IgD-negative memory B cell (primary cell): ENCODE measurements at regions not wholly inside any gene's neighbourhood (a gene's known extent, or its start where the extent isn't known, plus 50 kb on each side); places are given as distances from the start of the nearest gene placed in this dataset.

Experiments used
- H3K27ac Mint-ChIP-seq, 3 donors: one replicate each; pipeline ENCODE4 v1.8.0; 2020 to 2022; ENCODE audit warnings: mild to moderate bottlenecking in 3 of 3, mixed read lengths in 3 of 3, moderate library complexity in 1 of 3
- H3K27me3 Mint-ChIP-seq: one replicate; pipeline ENCODE4 v1.8.0; 2021; ENCODE audit warnings: mixed read lengths
- H3K36me3 Mint-ChIP-seq: one replicate; pipeline ENCODE4 v1.8.0; 2020; ENCODE audit warnings: mild to moderate bottlenecking, mixed read lengths
- H3K4me1 Mint-ChIP-seq, 3 donors: one replicate each; pipeline ENCODE4 v1.8.0; 2020 to 2022; ENCODE audit warnings: mixed read lengths in 3 of 3, mild to moderate bottlenecking in 1 of 3
- H3K4me3 Mint-ChIP-seq, 4 donors: one replicate each; pipeline ENCODE4 v1.8.0; 2020 to 2022; ENCODE audit warnings: mild to moderate bottlenecking in 4 of 4, mixed read lengths in 4 of 4, moderate library complexity in 3 of 4
- H3K9me3 Mint-ChIP-seq, 3 donors: one replicate each; pipeline ENCODE4 v1.8.0; 2020 to 2021; ENCODE audit warnings: mixed read lengths in 3 of 3, mild to moderate bottlenecking in 1 of 3

DNA sequence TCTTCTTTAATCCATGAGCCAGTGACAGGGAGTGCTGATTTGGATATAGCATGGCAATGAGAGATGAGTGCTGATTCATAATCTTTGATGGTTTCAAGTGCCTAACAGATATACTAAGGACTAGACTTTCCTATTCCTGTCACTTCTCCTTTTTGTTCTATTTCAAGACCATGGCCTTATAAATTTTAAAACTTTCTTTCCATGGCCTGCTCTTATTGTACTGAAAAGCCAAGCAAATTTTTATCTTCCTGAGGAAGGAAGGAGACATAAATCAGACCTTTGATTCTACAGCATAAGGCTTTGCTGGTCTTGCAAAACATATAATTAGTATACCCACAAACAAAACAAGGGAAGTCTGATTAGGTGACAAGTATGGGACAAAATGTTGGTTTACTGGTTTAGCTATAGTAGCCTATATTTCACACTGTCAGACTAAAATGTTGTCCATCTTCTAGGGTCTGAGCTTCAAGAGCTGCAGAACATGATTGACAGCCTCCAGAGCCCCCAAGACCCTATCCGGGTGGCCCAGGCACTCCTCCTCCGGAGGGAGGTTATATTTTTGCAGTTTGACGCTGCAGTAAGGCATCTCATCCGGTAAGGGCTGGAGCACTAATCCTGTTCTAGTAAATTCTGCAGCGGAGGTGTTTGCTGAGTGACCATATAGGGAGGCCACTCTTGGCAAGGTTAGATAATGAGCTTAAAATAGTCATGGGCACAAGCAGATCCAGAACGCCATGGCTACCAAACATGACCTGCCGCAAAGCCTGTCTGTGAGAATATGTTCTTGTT is 82.3 kb downstream of the CD164 start:
- no peak overlapping the region for H3K27ac Mint-ChIP-seq
- no peaks in the 10 kb centered on the region for H3K36me3 Mint-ChIP-seq
- peaks cover 1% of the 10 kb centered on the region for H3K27me3 Mint-ChIP-seq
- H3K4me1 Mint-ChIP-seq = peaks cover 10 to 18% (median 18%) of the 10 kb centered on the region in 3 donors
- H3K4me3 Mint-ChIP-seq = no peak overlapping the region
- H3K9me3 Mint-ChIP-seq = no peaks in the 10 kb centered on the region

DNA sequence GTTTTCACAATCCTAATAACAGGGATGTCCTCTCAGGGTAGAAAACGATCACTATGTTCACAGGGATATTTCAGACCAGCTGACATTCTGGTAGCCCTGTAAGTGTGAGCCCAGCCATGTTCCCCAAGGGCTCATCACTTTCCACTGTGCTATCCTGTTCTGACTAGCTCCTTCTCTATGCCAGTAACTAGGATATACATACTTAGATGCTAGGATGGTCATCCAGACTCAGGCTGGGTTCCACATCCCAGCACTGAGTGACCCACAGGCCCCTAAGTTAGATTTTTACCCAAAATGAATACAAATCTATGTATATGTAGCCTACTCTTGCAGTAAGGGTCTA is 83.0 kb downstream of the CD164 start:
- Mint-ChIP-seq H3K4me3 (no peak overlapping the region), H3K36me3 (no peaks in the 10 kb centered on the region), H3K27ac (no peak overlapping the region), H3K27me3 (peaks cover 1% of the 10 kb centered on the region), H3K4me1 (peaks cover 3 to 11% (median 10%) of the 10 kb centered on the region in 3 donors), H3K9me3 (no peaks in the 10 kb centered on the region)

DNA sequence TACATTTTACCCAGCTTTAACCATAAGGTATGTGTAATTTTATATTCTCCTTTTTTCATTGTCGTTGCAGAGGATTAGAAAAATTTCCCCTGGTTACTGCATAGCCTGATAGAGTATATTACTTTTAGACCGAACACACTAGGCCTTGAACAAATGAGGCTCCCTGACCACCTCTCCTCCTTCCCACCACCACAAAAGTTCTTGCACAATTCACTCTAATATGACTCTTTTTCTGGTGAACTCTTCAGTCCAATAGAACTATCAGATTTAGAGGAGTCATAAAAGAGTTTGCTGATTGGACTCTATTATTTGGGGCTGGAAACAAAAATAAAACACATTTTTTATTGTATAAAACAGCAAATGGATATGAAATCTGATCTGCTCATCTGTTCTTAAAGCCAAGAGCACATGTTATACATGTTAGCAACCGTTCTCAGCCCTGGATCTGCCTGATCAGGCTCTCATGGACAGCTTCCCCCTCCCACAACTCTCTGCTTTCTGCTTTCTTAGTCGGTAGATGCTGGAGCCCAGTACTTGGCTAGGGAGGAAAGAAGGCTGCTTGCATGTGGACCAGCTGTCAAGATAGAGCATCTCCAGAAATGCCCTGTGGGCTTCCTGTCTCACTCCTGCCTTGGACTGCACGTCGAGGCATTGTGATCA is 83.5 kb downstream of the CD164 start:
- H3K4me1 Mint-ChIP-seq = peaks cover 2 to 6% (median 6%) of the 10 kb centered on the region in 3 donors
- H3K36me3 Mint-ChIP-seq = no peaks in the 10 kb centered on the region
- H3K4me3 Mint-ChIP-seq = no peak overlapping the region
- no peaks in the 10 kb centered on the region for H3K9me3 Mint-ChIP-seq
- no peak overlapping the region for H3K27ac Mint-ChIP-seq
- H3K27me3 Mint-ChIP-seq = peaks cover 1% of the 10 kb centered on the region

DNA sequence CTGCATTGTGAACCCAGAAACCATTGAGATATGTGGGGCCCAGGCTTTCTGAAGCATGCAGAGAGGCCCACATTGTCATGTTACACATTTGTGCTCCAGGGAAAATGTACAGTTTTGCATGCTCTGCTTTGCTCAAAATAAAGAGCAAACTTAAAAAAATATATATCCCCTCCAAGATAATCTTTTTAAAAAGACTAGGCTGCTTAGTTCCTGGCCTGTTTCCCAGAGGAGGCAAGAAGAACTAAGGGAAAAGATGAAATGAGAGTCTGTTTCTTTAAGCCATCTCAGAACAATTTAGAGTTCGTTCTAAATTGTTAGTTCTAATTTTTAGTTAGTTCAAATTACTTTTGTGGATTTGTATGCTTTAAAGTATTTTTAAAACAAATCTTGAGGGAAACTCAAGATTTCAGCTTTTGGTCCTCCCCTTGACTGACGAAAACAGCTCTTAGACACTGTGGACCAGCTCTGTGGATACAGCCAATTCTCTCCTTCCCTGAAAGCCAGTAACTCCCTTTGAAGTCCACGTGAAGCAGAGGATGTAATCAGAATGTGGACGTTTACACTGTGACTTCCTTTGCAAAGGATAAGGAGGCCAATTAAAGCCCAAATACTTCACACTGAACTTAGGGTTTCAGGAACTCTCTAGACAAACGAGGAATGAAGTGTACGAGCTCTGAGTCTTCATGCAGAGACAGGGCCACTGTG is 84.7 kb downstream of the CD164 start:
- H3K27ac Mint-ChIP-seq = no peak overlapping the region
- peaks cover 1% of the 10 kb centered on the region for H3K27me3 Mint-ChIP-seq
- no peaks in the 10 kb centered on the region for H3K36me3 Mint-ChIP-seq
- H3K4me3 Mint-ChIP-seq = no peak overlapping the region
- no peaks in the 10 kb centered on the region for H3K9me3 Mint-ChIP-seq
- H3K4me1 Mint-ChIP-seq = peaks cover 0 to 6% (median 2%) of the 10 kb centered on the region in 3 donors

DNA sequence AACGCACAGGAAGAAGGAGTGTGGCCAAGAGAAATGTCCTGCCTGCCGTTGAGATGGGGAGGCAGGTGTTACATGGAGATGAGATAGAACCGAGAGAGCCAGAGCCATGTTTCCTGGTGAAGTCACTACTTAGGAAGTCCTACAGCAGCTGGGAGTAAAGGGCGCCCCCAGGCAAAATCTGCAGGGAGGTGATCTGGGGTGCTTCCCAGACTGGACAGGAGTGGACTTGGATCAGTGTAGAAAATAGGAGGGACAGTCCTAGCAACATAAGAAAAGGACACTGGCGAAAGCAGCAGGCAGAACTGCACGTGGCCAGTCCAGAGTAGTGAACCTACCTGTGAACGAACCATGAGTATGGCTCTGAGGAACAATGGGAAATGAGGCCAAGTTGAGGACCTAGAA is 85.3 kb downstream of the CD164 start:
- H3K27ac Mint-ChIP-seq = no peak overlapping the region

DNA sequence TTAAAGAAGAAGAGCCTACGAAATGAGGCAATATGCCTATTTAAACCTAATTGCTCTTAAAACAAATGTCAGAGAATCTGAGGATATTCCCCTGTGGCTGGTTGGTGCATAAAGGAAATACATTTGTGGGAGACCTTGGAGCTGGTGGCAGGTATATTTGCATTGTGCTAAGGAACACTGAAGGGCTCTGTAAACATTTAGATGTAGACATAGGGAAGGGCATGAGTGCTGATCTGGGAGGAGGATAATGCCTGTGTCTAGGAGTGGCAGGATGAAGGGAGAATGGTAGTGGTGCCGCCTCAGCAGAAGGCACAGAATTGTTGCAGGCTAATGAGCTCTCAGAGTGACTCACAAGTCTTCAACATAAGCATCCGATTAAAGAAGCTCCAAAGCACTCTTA is 85.8 kb downstream of the CD164 start:
- Mint-ChIP-seq H3K27ac (no peak overlapping the region), H3K27me3 (peaks cover 4% of the 10 kb centered on the region), H3K4me1 (peaks cover 0 to 6% (median 2%) of the 10 kb centered on the region in 3 donors), H3K9me3 (no peaks in the 10 kb centered on the region), H3K36me3 (no peaks in the 10 kb centered on the region), H3K4me3 (no peak overlapping the region)

More for the DNA sequence above, 85.3 kb downstream of the CD164 start:
- H3K36me3 Mint-ChIP-seq = no peaks in the 10 kb centered on the region
- peaks cover 0 to 6% (median 2%) of the 10 kb centered on the region in 3 donors for H3K4me1 Mint-ChIP-seq
- peaks cover 1% of the 10 kb centered on the region for H3K27me3 Mint-ChIP-seq
- no peak overlapping the region for H3K4me3 Mint-ChIP-seq
- no peaks in the 10 kb centered on the region for H3K9me3 Mint-ChIP-seq

DNA sequence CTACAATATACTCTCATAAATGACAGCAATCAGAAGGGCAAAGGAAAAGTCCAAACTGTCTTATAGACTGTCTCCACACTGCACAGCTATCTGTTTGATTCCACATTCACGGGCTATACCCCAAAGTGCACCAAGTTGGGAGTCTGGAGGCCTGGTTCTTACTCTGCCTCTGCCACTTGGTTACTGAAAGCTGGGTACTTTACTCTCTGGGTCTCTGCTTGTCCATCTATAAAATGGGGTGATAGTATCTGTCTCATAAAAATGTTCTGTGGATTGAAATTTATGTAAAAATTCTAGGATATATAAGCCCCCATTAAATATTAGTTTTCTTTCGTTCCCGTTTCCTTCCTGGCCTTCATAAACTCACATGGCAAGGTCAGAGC is 86.5 kb downstream of the CD164 start:
- H3K9me3 Mint-ChIP-seq = no peaks in the 10 kb centered on the region
- peaks cover 4% of the 10 kb centered on the region for H3K27me3 Mint-ChIP-seq
- H3K4me3 Mint-ChIP-seq = no peak overlapping the region
- H3K4me1 Mint-ChIP-seq = peaks cover 0 to 6% (median 2%) of the 10 kb centered on the region in 3 donors
- no peaks in the 10 kb centered on the region for H3K36me3 Mint-ChIP-seq
- H3K27ac Mint-ChIP-seq = no peak overlapping the region

DNA sequence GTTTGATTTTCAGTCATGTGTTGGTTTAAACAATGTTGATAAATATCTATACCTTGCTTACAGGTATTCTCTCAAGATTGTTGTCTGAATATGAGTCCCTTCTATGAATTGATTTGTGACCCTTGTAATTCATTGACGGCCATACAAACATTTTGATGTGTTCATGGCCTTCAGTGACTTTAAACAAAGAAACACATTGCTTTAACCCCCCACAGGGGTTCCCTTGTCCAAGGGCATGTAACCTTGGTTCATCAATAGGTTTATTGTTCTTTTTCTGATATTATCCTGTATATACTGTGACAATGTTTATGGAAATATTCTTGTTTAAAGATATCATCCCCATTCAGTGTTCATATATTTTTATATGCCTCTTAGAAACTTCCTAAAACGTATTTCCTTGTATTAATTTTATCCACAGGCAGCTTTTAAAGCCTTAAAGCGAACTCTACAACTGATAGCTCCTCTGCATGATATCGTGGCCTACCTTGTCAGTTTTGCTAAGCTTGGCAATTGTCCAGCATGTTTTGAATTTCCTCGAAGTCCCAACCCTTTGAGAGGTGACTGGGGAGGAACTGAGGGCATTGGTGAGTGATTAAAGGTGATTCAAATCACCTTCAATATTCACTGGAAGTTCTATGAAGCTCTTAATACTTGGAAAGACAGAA is 87.0 kb downstream of the CD164 start:
- H3K27me3 Mint-ChIP-seq = peaks cover 4% of the 10 kb centered on the region
- H3K36me3 Mint-ChIP-seq = no peaks in the 10 kb centered on the region
- H3K4me3 Mint-ChIP-seq = no peak overlapping the region
- peaks cover 0 to 6% (median 2%) of the 10 kb centered on the region in 3 donors for H3K4me1 Mint-ChIP-seq
- no peak overlapping the region for H3K27ac Mint-ChIP-seq
- H3K9me3 Mint-ChIP-seq = no peaks in the 10 kb centered on the region

DNA sequence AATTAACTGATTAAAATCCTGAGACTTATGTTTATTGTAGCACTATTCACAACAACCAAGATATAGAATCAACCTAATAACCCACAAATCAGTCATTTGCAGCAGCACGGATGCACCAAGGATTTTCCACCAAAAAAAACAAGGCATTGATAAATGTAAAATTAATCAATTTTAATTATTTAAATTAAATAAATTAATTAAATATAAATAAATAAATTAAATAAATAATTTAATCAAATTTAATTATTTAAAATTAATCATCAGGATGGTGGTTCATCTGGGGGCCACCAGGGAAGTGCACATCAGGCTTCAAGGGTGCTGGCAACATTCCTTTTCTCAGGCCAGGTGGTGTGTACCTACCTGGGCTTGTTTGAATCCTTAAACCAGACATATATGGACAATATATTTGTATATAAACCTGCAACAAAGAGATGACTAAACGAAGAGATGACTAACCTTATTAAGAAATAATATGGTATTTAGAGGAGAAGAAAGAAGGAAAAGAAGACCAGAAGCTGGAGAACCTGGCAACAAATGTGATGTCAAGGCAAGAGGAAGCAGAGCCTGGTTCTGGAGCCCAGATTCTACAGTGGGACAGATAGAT is 89.2 kb downstream of the CD164 start:
- no peak overlapping the region for H3K27ac Mint-ChIP-seq
- peaks cover 4% of the 10 kb centered on the region for H3K27me3 Mint-ChIP-seq
- peaks cover 2% of the 10 kb centered on the region for H3K36me3 Mint-ChIP-seq
- no peaks in the 10 kb centered on the region for H3K9me3 Mint-ChIP-seq
- no peaks in the 10 kb centered on the region for H3K4me1 Mint-ChIP-seq
- H3K4me3 Mint-ChIP-seq = no peak overlapping the region

DNA sequence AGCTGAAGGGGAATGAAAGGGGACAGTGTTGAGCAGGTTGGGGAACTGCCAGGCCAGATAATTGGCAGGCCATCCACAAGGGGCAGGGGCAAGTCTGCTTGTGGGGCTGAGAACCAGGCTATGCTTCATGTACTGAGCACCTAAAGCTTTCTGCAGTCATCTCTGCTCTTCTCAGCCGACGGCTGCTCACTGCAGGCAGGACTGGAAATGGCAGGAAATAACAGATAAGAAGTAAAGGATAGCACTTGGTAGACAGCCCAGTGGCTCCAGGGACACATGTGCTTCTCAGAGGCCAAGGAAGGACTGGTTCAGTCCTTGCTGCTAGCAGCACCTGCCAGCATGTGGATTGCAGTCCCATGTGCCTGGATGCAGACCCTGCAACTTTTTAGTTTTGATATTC is 89.8 kb downstream of the CD164 start:
- no peak overlapping the region for H3K27ac Mint-ChIP-seq
- peaks cover 3% of the 10 kb centered on the region for H3K27me3 Mint-ChIP-seq

DNA sequence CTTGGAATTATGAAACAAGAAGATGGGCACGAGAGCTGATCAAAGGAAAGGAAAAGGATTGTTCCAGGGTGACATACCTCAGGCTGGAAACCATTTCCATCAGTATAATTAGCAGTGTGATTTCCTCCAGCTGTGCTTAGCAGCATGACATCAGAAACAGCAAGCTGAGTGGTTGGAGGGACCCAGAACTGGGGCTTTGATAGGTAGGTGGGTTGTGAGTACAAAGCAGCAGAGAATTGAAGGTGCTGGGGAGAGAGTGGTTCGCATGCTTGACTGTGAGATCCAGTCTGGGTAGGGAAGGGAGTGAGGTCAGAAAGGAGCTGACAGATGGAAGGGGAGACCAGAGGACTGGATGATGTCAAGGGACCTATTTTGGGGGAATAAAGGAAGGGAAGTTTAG is 90.4 kb downstream of the CD164 start:
- Mint-ChIP-seq H3K27me3 (peaks cover 3% of the 10 kb centered on the region), H3K4me3 (no peak overlapping the region), H3K9me3 (peaks cover 0 to 1% (median 0%) of the 10 kb centered on the region in 3 donors), H3K4me1 (no peaks in the 10 kb centered on the region), H3K36me3 (peaks cover 2% of the 10 kb centered on the region), H3K27ac (peak overlapping the region in 1 of 3 donors; percentile 45)

More for the DNA sequence above, 89.8 kb downstream of the CD164 start:
- Mint-ChIP-seq H3K9me3 (peaks cover 0 to 1% (median 0%) of the 10 kb centered on the region in 3 donors), H3K4me3 (no peak overlapping the region), H3K36me3 (peaks cover 2% of the 10 kb centered on the region), H3K4me1 (no peaks in the 10 kb centered on the region)

DNA sequence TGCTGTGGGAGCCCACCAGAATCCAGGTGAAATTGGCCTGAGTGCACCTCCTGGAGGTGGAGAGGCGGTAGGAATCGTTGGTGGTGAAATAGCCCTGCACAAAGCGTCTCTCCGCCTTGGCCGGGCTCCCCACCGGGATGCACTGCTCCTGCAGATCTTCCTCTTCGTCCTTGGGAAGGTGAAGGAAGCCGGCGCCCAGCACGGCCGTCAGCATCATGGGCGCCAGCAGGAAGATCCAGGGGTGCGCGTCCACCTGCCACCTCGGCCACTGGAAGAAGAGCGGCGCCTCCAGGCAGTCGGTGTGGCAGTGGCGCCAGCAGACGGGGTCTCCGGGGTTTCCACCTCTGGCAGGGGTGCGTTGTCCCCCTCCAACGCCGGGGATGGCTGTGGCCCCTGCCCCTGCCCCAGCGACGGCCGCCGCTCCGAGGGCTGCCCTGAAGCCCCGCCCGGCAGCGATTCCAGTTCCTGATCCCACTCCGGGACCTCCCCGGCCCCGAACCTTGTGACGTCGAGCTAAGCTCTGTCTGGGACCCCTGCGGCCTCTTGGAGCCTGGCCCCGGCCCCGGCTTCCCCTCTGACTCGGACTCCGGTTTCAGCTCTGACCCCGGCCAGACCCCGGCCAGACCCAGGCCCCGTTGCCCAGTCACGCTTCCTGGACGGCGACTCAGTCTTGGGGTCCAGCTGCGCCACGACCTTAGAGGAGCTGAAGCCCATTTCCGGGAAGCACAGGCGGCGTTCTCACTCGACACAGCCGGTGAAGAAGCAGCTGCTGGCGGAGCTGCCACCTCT is 91.9 kb downstream of the CD164 start:
- Mint-ChIP-seq H3K36me3 (peaks cover 2% of the 10 kb centered on the region), H3K9me3 (peaks cover 0 to 2% (median 1%) of the 10 kb centered on the region in 3 donors), H3K4me3 (no peak overlapping the region), H3K27me3 (peaks cover 3% of the 10 kb centered on the region), H3K27ac (no peak overlapping the region), H3K4me1 (no peaks in the 10 kb centered on the region)

DNA sequence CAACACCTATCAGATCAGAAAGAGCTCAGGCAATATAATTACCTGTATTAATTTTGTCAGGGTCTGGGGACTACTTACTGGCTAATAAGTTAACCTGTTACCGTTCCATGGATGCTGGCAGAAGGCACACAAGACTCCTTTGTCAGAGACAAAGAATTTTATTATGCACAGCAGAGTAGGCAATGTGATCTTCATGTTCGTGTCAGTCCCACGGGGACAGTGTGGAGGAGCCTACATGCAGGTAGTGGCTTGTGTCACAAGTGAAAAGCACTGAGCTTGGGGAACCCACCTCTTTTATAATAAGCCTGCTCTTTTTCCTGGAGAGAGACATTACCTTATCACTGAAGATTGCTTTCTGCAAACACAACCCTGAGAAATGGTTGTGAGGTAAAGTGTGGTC is 96.9 kb downstream of the CD164 start:
- H3K27ac Mint-ChIP-seq = no peak overlapping the region
- peaks cover 0 to 2% (median 2%) of the 10 kb centered on the region in 3 donors for H3K4me1 Mint-ChIP-seq
- H3K36me3 Mint-ChIP-seq = peaks cover 2% of the 10 kb centered on the region
- H3K9me3 Mint-ChIP-seq = peaks cover 0 to 3% (median 2%) of the 10 kb centered on the region in 3 donors
- H3K4me3 Mint-ChIP-seq = no peak overlapping the region
- no peaks in the 10 kb centered on the region for H3K27me3 Mint-ChIP-seq

DNA sequence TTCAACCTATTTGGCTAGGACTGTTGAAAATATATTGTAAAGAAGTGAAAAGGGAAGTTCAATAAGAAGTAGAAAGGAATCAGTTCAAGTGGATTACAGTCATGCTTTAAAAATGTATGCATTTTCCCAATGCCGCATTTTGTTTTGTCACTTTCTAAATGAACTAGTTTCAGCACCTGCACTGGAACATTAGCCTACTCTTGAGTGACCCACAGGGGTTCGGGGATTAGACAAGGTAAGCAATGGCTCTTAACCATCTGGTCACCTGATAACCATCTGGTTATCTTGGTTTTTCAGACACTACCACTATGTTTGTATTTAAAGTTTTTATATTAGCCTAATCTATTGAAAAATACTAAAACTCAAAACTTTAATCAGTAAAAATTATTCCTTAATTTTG is 97.6 kb downstream of the CD164 start:
- no peak overlapping the region for H3K4me3 Mint-ChIP-seq
- peaks cover 2% of the 10 kb centered on the region for H3K36me3 Mint-ChIP-seq
- no peaks in the 10 kb centered on the region for H3K27me3 Mint-ChIP-seq
- H3K27ac Mint-ChIP-seq = no peak overlapping the region
- peaks cover 0 to 2% (median 2%) of the 10 kb centered on the region in 3 donors for H3K4me1 Mint-ChIP-seq
- peaks cover 0 to 3% (median 2%) of the 10 kb centered on the region in 3 donors for H3K9me3 Mint-ChIP-seq
